Activated naive CD8-positive, alpha-beta T cell treated with anti-CD3 and anti-CD28 coated beads for 36 hours (primary cell): ENCODE measurements at regions not wholly inside any gene's neighbourhood (a gene's known extent, or its start where the extent isn't known, plus 50 kb on each side); places are given as distances from the start of the nearest gene placed in this dataset.

Source experiments
- DNase-seq: peaks from one replicate; pipeline ENCODE4 v3.0.0; 2021
- H3K27ac Mint-ChIP-seq: one replicate; pipeline ENCODE4 v1.8.0; 2022; ENCODE audit warnings: mild to moderate bottlenecking, moderate library complexity, mixed read lengths
- H3K27me3 Mint-ChIP-seq: one replicate; pipeline ENCODE4 v1.8.0; 2022; ENCODE audit warnings: mild to moderate bottlenecking, mixed read lengths
- H3K36me3 Mint-ChIP-seq: one replicate; pipeline ENCODE4 v1.8.0; 2021; ENCODE audit warnings: mild to moderate bottlenecking, mixed read lengths
- H3K4me1 Mint-ChIP-seq: one replicate; pipeline ENCODE4 v1.8.0; 2021; ENCODE audit warnings: mixed read lengths
- H3K4me3 Mint-ChIP-seq: one replicate; pipeline ENCODE4 v1.8.0; 2022; ENCODE audit warnings: mild to moderate bottlenecking, moderate library complexity, mixed read lengths
- H3K9me3 Mint-ChIP-seq: one replicate; pipeline ENCODE4 v1.8.0; 2022; ENCODE audit warnings: mixed read lengths

GRCh38 chr1:22279735-22280134, 136.8 kb upstream of the WNT4 start:
- peaks cover 19% of the 10 kb centered on the region for H3K27me3 Mint-ChIP-seq
- H3K27ac Mint-ChIP-seq, result no peak overlapping the region
- no peaks in the 10 kb centered on the region for H3K36me3 Mint-ChIP-seq
- DNase-seq, result no peak
- no peaks in the 10 kb centered on the region for H3K4me1 Mint-ChIP-seq
- H3K9me3 Mint-ChIP-seq, result peaks cover 2% of the 10 kb centered on the region
- no peak overlapping the region for H3K4me3 Mint-ChIP-seq

GRCh38 chr1:22280526-22280925, 137.6 kb upstream of the WNT4 start:
- peaks cover 19% of the 10 kb centered on the region for H3K27me3 Mint-ChIP-seq
- no peaks in the 10 kb centered on the region for H3K4me1 Mint-ChIP-seq
- H3K9me3 Mint-ChIP-seq, result peaks cover 2% of the 10 kb centered on the region
- no peak overlapping the region for H3K4me3 Mint-ChIP-seq
- no peak overlapping the region for H3K27ac Mint-ChIP-seq
- no peak for DNase-seq
- no peaks in the 10 kb centered on the region for H3K36me3 Mint-ChIP-seq

- Mint-ChIP-seq H3K4me1 (no peaks in the 10 kb centered on the region), H3K4me3 (no peak overlapping the region), H3K27me3 (peaks cover 13% of the 10 kb centered on the region), H3K27ac (peak overlapping the region; percentile 12), H3K36me3 (no peaks in the 10 kb centered on the region), H3K9me3 (peaks cover 2% of the 10 kb centered on the region)
- DNase-seq, result no peak
Measured at GRCh38 chr1:22281521-22282363, 138.8 kb upstream of the WNT4 start.

GRCh38 chr1:22282364-22282995, 139.6 kb upstream of the WNT4 start:
- H3K27ac Mint-ChIP-seq, result no peak overlapping the region
- H3K4me1 Mint-ChIP-seq, result no peaks in the 10 kb centered on the region
- H3K27me3 Mint-ChIP-seq, result peaks cover 13% of the 10 kb centered on the region
- no peak overlapping the region for H3K4me3 Mint-ChIP-seq
- peaks cover 2% of the 10 kb centered on the region for H3K9me3 Mint-ChIP-seq
- no peaks in the 10 kb centered on the region for H3K36me3 Mint-ChIP-seq
- DNase-seq, result no peak

GRCh38 chr1:22283596-22283995, 140.7 kb upstream of the WNT4 start:
- DNase-seq, result no peak
- Mint-ChIP-seq H3K9me3 (peaks cover 2% of the 10 kb centered on the region), H3K4me1 (no peaks in the 10 kb centered on the region), H3K36me3 (no peaks in the 10 kb centered on the region), H3K4me3 (no peak overlapping the region), H3K27ac (no peak overlapping the region), H3K27me3 (peaks cover 7% of the 10 kb centered on the region)

GRCh38 chr1:22284236-22284635, 141.3 kb upstream of the WNT4 start:
- Mint-ChIP-seq H3K9me3 (peaks cover 2% of the 10 kb centered on the region), H3K4me1 (no peaks in the 10 kb centered on the region), H3K27ac (no peak overlapping the region), H3K4me3 (no peak overlapping the region), H3K36me3 (no peaks in the 10 kb centered on the region), H3K27me3 (peaks cover 4% of the 10 kb centered on the region)
- DNase-seq, result no peak

- Mint-ChIP-seq H3K4me3 (no peak overlapping the region), H3K9me3 (no peaks in the 10 kb centered on the region), H3K36me3 (no peaks in the 10 kb centered on the region), H3K4me1 (no peaks in the 10 kb centered on the region), H3K27me3 (peaks cover 4% of the 10 kb centered on the region), H3K27ac (no peak overlapping the region)
- no peak for DNase-seq
Measured at GRCh38 chr1:22284906-22285548, 142.1 kb upstream of the WNT4 start.

GRCh38 chr1:22285549-22286396, 142.9 kb upstream of the WNT4 start:
- DNase-seq, result no peak
- Mint-ChIP-seq H3K27ac (no peak overlapping the region), H3K4me1 (no peaks in the 10 kb centered on the region), H3K9me3 (no peaks in the 10 kb centered on the region), H3K36me3 (no peaks in the 10 kb centered on the region), H3K4me3 (no peak overlapping the region), H3K27me3 (peaks cover 4% of the 10 kb centered on the region)

- H3K4me3 Mint-ChIP-seq, result no peak overlapping the region
- H3K4me1 Mint-ChIP-seq, result no peaks in the 10 kb centered on the region
- no peaks in the 10 kb centered on the region for H3K36me3 Mint-ChIP-seq
- H3K27me3 Mint-ChIP-seq, result peaks cover 5% of the 10 kb centered on the region
- H3K27ac Mint-ChIP-seq, result no peak overlapping the region
- H3K9me3 Mint-ChIP-seq, result no peaks in the 10 kb centered on the region
- no peak for DNase-seq
Measured at GRCh38 chr1:22286491-22286890, 143.6 kb upstream of the WNT4 start.

- DNase-seq, result no peak
- no peak overlapping the region for H3K4me3 Mint-ChIP-seq
- H3K36me3 Mint-ChIP-seq, result no peaks in the 10 kb centered on the region
- no peaks in the 10 kb centered on the region for H3K9me3 Mint-ChIP-seq
- peaks cover 4% of the 10 kb centered on the region for H3K27me3 Mint-ChIP-seq
- H3K4me1 Mint-ChIP-seq, result no peaks in the 10 kb centered on the region
- H3K27ac Mint-ChIP-seq, result no peak overlapping the region
Measured at GRCh38 chr1:22287273-22287672, 144.4 kb upstream of the WNT4 start.

GRCh38 chr1:22287946-22288520, 145.1 kb upstream of the WNT4 start:
- H3K27ac Mint-ChIP-seq, result no peak overlapping the region
- H3K4me3 Mint-ChIP-seq, result no peak overlapping the region
- H3K36me3 Mint-ChIP-seq, result no peaks in the 10 kb centered on the region
- H3K4me1 Mint-ChIP-seq, result no peaks in the 10 kb centered on the region
- no peaks in the 10 kb centered on the region for H3K9me3 Mint-ChIP-seq
- H3K27me3 Mint-ChIP-seq, result peaks cover 12% of the 10 kb centered on the region
- no peak for DNase-seq

- Mint-ChIP-seq H3K36me3 (no peaks in the 10 kb centered on the region), H3K27me3 (peaks cover 19% of the 10 kb centered on the region), H3K9me3 (no peaks in the 10 kb centered on the region), H3K4me3 (no peak overlapping the region), H3K27ac (no peak overlapping the region), H3K4me1 (no peaks in the 10 kb centered on the region)
- no peak for DNase-seq
Measured at GRCh38 chr1:22288593-22289241, 145.8 kb upstream of the WNT4 start.

GRCh38 chr1:22289307-22289995, 146.6 kb upstream of the WNT4 start:
- Mint-ChIP-seq H3K27me3 (peaks cover 24% of the 10 kb centered on the region), H3K9me3 (no peaks in the 10 kb centered on the region), H3K4me3 (no peak overlapping the region), H3K27ac (no peak overlapping the region), H3K4me1 (no peaks in the 10 kb centered on the region), H3K36me3 (no peaks in the 10 kb centered on the region)
- no peak for DNase-seq

GRCh38 chr1:22290157-22290556, 147.3 kb upstream of the WNT4 start:
- DNase-seq, result no peak
- peaks cover 24% of the 10 kb centered on the region for H3K27me3 Mint-ChIP-seq
- no peaks in the 10 kb centered on the region for H3K36me3 Mint-ChIP-seq
- no peak overlapping the region for H3K27ac Mint-ChIP-seq
- no peaks in the 10 kb centered on the region for H3K4me1 Mint-ChIP-seq
- no peak overlapping the region for H3K4me3 Mint-ChIP-seq
- H3K9me3 Mint-ChIP-seq, result no peaks in the 10 kb centered on the region
